RWPE1 (cell line): ENCODE measurements at regions not wholly inside any gene's neighbourhood (a gene's known extent, or its start where the extent isn't known, plus 50 kb on each side); places are given as distances from the start of the nearest gene placed in this dataset.

Experiments used
- CTCF ChIA-PET: fragments of 350-600 bp; sonication (Branson Sonifier 250); formaldehyde crosslinking; extraction: SDS; loops from one replicate; lab custom pipeline; 2021; lab: Yijun Ruan, JAX
- POLR2A ChIA-PET: fragments of 400-600 bp; formaldehyde crosslinking; extraction: SDS; loops from one replicate; lab custom pipeline; 2020; ENCODE audit warnings: antibody characterized with exemption; ENCODE audit not compliant: low non-redundant PET; lab: Yijun Ruan, JAX
- DNase-seq: peaks from one replicate; pipeline ENCODE4 v3.0.0; 2012; ENCODE audit warnings: low spot score
- H3K27ac ChIP-seq: fragments of 450-650 bp; 2 replicates; pipeline ENCODE4 v1.5.1; 2017
- TF ChIP-seq, protein P1 (sequence below): fragments of 450-650 bp; conservative IDR thresholded peaks from 2 replicates; pipeline ENCODE4 v1.5.1; 2017; ENCODE audit warnings: low read depth, mild to moderate bottlenecking

DNA sequence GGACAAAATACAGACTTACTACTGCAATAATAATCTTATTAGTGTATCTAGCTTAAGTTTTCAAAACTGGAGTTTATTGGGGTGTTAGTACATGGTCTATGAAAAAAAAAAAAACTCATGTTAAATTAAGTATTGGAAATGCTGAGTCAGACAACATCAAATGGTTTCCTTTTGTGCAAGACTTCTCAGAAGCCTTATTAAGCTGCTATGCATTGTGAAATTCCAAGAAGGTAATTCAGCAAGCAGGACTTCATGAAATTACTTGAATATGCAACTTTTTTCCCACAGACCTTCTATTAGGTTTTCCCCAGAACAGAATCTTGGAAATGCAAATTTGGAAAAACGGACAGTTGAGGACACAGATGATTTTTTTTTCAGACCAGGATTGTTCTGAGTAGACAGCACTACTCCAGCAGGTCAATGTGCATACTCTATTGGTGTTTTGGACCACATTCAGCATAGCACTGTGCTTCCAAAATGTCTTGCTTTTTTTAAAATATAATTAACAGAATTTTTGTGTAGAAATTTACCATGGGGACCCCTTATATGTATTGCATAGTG is 568.8 kb upstream of the TENM3 start:
- ChIA-PET POLR2A (no interaction called here), CTCF (no interaction called here)
- DNase-seq: no peak
- no peak overlapping the region for H3K27ac ChIP-seq
- TF ChIP-seq, protein P1, sequence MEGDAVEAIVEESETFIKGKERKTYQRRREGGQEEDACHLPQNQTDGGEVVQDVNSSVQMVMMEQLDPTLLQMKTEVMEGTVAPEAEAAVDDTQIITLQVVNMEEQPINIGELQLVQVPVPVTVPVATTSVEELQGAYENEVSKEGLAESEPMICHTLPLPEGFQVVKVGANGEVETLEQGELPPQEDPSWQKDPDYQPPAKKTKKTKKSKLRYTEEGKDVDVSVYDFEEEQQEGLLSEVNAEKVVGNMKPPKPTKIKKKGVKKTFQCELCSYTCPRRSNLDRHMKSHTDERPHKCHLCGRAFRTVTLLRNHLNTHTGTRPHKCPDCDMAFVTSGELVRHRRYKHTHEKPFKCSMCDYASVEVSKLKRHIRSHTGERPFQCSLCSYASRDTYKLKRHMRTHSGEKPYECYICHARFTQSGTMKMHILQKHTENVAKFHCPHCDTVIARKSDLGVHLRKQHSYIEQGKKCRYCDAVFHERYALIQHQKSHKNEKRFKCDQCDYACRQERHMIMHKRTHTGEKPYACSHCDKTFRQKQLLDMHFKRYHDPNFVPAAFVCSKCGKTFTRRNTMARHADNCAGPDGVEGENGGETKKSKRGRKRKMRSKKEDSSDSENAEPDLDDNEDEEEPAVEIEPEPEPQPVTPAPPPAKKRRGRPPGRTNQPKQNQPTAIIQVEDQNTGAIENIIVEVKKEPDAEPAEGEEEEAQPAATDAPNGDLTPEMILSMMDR: no peak

DNA sequence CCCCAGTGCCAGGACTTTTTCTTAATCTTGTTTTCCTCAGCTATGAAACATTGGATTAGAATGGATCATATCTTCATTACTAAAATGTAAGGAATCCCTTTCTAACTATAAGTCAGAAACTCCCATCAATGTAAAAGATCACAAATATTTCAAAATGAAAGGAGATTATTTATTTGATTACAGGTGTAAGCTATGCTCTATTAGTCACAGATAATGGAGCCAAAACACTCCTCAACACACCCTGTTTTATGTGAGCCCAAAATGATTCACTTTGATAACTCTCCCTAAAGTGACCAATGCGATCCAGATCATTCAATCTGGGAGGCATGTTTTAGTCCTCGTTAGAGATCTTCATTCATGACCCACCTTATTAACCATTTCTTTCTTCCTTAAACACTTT is 566.7 kb upstream of the TENM3 start:
- POLR2A ChIA-PET: no interaction called here
- TF ChIP-seq, protein P1: no peak
- no peak overlapping the region for H3K27ac ChIP-seq
- DNase-seq: peak; percentile 21
- CTCF ChIA-PET: interaction anchor here (0.5 to 0.6 kb wide), 2 partner anchors 27 to 49 kb away, joined by 3 to 7 read pairs; no protein-coding TSS in a partner anchor

DNA sequence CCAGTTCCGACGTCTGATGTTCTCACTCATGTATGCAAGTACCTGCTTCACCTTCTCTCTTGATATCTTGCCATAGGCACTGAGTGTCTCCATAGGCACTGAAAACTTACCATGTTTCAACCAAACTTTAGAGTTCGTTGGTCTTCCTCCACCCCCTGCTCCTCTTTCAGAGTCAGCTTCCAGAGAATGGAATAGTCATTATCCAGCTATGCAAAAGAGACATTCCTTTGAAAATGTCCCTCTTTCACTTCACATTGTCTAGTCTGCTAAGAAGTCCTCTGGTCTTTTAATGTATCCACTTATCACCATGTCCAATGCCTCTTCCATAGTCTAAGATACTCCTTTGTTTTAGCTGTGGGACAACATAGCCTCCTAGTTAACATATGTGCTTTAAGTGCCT is 566.0 kb upstream of the TENM3 start:
- ChIA-PET CTCF (interaction anchor here (0.6 kb wide), 1 partner anchor 27 kb away, joined by 4 read pairs; no protein-coding TSS in a partner anchor), POLR2A (no interaction called here)

DNA sequence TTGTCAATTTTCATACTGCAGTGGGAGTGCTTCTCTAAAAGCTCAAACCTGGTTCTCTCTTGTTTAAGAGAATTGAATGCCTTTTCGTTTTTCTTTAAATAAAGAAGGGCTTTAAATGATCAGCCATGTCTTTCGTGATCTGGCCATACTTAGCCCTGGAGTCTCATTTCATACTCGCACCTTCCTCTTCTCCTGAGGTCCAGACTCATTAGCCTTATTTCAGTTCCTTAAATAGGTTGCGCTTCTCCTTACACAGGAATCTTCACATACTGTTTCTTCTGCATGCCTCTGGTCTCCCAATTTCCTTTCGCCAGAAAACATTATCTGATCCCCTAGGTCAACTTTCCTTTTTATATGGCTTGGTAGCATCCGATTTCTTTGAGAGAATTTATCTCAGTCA is 565.6 kb upstream of the TENM3 start:
- POLR2A ChIA-PET: no interaction called here
- CTCF ChIA-PET: interaction anchor here (0.6 kb wide), 1 partner anchor 27 kb away, joined by 4 read pairs; no protein-coding TSS in a partner anchor
- TF ChIP-seq, protein P1: no peak
- DNase-seq: no peak
- no peak overlapping the region for H3K27ac ChIP-seq

More for the DNA sequence above, 566.0 kb upstream of the TENM3 start:
- DNase-seq: no peak
- no peak overlapping the region for H3K27ac ChIP-seq
- TF ChIP-seq, protein P1: no peak

DNA sequence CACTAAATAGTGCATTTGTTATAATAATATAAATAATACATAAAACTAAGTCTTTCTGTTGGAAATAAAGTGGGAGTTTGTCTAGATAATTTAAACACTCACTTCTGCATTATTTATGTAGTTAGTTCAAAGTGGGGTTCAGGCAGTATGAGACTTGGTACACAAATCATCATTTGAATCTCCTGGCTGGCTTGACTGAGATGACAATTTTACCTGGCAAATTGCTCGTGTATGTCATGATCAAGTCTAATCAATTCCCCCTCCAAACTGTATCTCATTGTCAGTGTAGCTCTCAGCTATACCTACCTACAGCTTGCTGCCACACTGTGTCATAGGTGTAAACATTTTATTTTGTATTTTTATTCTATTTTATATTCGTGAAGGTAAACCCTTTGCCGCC is 563.4 kb upstream of the TENM3 start:
- TF ChIP-seq, protein P1: no peak
- CTCF ChIA-PET: no interaction called here
- no peak for DNase-seq
- no peak overlapping the region for H3K27ac ChIP-seq
- POLR2A ChIA-PET: no interaction called here

DNA sequence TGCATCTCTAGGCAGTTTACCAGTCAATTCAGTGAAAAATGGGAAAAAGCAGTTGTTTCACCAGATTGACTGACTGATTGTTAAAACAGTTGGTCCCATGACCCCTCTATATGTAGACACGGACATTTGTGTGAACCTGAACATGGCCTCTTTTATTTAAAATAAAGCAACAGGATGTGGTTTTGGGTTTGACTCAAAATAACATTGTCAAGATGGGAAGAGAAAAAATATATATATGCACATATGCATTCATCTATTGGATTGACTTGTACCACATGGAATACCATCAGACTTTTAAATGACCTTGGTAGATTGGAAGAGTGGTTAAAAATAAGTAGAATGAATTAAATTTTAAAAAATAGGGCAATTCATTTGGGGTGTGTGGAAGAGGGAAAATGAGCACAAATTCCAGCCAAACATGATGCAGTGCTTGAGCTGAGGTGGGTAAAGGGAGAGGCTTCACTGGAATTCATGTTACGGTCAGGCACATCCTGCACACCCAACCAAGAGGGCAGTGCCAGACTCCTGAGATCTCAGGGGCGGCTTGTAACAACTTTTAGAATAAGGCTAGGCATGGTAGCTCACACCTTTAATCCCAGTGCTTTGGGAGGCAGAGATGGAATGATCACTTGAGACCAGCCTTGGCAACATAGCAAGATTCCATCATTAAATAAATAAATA is 560.7 kb upstream of the TENM3 start:
- CTCF ChIA-PET: interaction anchor here (0.6 kb wide), 1 partner anchor 20 kb away, joined by 3 read pairs; no protein-coding TSS in a partner anchor
- POLR2A ChIA-PET: no interaction called here

More for the DNA sequence above, 560.7 kb upstream of the TENM3 start:
- no peak overlapping the region for H3K27ac ChIP-seq
- TF ChIP-seq, protein P1: no peak
- DNase-seq: no peak
